ENCODE measurements at regions not wholly inside any gene's neighbourhood (a gene's known extent, or its start where the extent isn't known, plus 50 kb on each side); places are given as distances from the start of the nearest gene placed in this dataset.

DNA sequence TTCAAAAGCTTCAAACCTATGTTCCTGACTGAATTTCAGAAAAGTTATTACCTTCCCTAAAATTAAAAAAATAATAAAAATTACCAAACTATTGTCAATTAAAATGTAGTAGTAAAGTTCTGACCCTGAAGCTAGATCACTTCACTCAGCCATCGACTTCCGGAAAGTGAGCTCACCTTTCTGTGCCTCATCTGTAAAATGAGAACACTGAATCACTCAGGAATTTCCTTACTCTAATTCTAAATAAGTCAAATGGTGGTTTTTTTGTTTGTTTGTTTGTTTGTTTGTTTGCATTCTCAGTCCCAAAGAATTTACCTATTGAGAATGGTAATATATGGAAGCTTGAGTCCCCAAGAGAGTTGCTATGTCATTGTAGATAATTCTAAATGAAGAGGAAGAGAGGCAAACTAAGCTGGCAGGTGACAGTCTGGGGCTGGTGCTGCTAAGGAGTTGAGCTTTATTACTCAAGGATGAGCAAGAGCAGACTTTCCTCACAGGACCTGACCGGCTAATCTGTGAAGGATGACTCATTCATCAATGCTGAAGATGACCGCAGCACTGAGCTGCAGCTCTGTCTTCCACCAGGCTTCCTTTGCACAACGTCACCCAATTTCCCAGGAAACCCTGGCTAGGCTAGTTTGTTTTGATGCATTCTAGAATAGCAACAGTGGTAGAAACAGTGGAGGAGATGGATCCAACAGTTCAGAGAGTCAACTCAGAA lies 248.8 kb downstream of the RAB38 start:
- TF ChIP-seq, protein P1, sequence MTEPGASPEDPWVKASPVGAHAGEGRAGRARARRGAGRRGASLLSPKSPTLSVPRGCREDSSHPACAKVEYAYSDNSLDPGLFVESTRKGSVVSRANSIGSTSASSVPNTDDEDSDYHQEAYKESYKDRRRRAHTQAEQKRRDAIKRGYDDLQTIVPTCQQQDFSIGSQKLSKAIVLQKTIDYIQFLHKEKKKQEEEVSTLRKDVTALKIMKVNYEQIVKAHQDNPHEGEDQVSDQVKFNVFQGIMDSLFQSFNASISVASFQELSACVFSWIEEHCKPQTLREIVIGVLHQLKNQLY (CRISPR knock-in tag; IDR thresholded peaks at IDR 0.05), result no peak
- TF ChIP-seq, protein P2, sequence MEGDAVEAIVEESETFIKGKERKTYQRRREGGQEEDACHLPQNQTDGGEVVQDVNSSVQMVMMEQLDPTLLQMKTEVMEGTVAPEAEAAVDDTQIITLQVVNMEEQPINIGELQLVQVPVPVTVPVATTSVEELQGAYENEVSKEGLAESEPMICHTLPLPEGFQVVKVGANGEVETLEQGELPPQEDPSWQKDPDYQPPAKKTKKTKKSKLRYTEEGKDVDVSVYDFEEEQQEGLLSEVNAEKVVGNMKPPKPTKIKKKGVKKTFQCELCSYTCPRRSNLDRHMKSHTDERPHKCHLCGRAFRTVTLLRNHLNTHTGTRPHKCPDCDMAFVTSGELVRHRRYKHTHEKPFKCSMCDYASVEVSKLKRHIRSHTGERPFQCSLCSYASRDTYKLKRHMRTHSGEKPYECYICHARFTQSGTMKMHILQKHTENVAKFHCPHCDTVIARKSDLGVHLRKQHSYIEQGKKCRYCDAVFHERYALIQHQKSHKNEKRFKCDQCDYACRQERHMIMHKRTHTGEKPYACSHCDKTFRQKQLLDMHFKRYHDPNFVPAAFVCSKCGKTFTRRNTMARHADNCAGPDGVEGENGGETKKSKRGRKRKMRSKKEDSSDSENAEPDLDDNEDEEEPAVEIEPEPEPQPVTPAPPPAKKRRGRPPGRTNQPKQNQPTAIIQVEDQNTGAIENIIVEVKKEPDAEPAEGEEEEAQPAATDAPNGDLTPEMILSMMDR (IDR thresholded peaks at IDR 0.05), result no peak
- TF ChIP-seq CREB1 (CRISPR knock-in tag; IDR thresholded peaks at IDR 0.05) (no peak), SMAD3 (CRISPR knock-in tag; IDR thresholded peaks at IDR 0.05; ENCODE audit: borderline replicate concordance) (no peak), IRF2 (CRISPR knock-in tag; IDR thresholded peaks at IDR 0.05; ENCODE audit: borderline replicate concordance, low read depth) (no peak), NFYB (CRISPR knock-in tag; conservative IDR thresholded peaks at IDR 0.05; ENCODE audit: low read depth) (no peak), SMAD4 (CRISPR knock-in tag; IDR thresholded peaks at IDR 0.05) (no peak), TEAD4 (CRISPR knock-in tag; IDR thresholded peaks at IDR 0.05) (no peak)
- TF ChIP-seq, protein P3, sequence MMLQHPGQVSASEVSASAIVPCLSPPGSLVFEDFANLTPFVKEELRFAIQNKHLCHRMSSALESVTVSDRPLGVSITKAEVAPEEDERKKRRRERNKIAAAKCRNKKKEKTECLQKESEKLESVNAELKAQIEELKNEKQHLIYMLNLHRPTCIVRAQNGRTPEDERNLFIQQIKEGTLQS (CRISPR knock-in tag; conservative IDR thresholded peaks at IDR 0.05), result no peak
- TF ChIP-seq, protein P4, sequence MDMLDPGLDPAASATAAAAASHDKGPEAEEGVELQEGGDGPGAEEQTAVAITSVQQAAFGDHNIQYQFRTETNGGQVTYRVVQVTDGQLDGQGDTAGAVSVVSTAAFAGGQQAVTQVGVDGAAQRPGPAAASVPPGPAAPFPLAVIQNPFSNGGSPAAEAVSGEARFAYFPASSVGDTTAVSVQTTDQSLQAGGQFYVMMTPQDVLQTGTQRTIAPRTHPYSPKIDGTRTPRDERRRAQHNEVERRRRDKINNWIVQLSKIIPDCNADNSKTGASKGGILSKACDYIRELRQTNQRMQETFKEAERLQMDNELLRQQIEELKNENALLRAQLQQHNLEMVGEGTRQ (CRISPR knock-in tag; IDR thresholded peaks at IDR 0.05), result no peak
- TF ChIP-seq, protein P5, sequence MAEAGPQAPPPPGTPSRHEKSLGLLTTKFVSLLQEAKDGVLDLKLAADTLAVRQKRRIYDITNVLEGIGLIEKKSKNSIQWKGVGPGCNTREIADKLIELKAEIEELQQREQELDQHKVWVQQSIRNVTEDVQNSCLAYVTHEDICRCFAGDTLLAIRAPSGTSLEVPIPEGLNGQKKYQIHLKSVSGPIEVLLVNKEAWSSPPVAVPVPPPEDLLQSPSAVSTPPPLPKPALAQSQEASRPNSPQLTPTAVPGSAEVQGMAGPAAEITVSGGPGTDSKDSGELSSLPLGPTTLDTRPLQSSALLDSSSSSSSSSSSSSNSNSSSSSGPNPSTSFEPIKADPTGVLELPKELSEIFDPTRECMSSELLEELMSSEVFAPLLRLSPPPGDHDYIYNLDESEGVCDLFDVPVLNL (CRISPR knock-in tag; IDR thresholded peaks at IDR 0.05; ENCODE audit: borderline replicate concordance, low read depth), result no peak
- TF ChIP-seq, protein P6, sequence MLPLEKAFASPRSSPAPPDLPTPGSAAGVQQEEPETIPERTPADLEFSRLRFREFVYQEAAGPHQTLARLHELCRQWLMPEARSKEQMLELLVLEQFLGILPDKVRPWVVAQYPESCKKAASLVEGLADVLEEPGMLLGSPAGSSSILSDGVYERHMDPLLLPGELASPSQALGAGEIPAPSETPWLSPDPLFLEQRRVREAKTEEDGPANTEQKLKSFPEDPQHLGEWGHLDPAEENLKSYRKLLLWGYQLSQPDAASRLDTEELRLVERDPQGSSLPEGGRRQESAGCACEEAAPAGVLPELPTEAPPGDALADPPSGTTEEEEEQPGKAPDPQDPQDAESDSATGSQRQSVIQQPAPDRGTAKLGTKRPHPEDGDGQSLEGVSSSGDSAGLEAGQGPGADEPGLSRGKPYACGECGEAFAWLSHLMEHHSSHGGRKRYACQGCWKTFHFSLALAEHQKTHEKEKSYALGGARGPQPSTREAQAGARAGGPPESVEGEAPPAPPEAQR (CRISPR knock-in tag; IDR thresholded peaks at IDR 0.05), result no peak
- TF ChIP-seq, protein P7, sequence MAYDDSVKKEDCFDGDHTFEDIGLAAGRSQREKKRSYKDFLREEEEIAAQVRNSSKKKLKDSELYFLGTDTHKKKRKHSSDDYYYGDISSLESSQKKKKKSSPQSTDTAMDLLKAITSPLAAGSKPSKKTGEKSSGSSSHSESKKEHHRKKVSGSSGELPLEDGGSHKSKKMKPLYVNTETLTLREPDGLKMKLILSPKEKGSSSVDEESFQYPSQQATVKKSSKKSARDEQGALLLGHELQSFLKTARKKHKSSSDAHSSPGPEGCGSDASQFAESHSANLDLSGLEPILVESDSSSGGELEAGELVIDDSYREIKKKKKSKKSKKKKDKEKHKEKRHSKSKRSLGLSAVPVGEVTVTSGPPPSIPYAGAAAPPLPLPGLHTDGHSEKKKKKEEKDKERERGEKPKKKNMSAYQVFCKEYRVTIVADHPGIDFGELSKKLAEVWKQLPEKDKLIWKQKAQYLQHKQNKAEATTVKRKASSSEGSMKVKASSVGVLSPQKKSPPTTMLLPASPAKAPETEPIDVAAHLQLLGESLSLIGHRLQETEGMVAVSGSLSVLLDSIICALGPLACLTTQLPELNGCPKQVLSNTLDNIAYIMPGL (CRISPR knock-in tag; IDR thresholded peaks at IDR 0.05), result no peak
